Astrocyte of the spinal cord (primary cell): ENCODE measurements at regions not wholly inside any gene's neighbourhood (a gene's known extent, or its start where the extent isn't known, plus 50 kb on each side); places are given as distances from the start of the nearest gene placed in this dataset.

ENCODE experiments used
- DNase-seq: peaks from one replicate; pipeline ENCODE4 v3.0.0; 2011; ENCODE audit warnings: low read depth, low spot score
- H3K4me3 ChIP-seq: 2 replicates; pipeline ENCODE4 v1.5.1; 2011; ENCODE audit warnings: low read depth, mild to moderate bottlenecking, low read length, moderate library complexity
- in situ Hi-C: cut with HindIII; loops from 2 replicates; pipeline ENCODE4 v1.10.0; 2017; ENCODE audit warnings: low sequenced_read_pairs
- TF ChIP-seq, protein P1 (sequence below): IDR thresholded peaks from 2 replicates; pipeline ENCODE4 v1.5.1; 2012; ENCODE audit warnings: low read depth, mild to moderate bottlenecking, low read length, inconsistent platforms

GRCh38 chr14:99015833-99016232 lies 256.2 kb downstream of the BCL11B start:
- H3K4me3 ChIP-seq = no peak overlapping the region
- in situ Hi-C loops = no loop called here
- no peak for DNase-seq
- TF ChIP-seq, protein P1, sequence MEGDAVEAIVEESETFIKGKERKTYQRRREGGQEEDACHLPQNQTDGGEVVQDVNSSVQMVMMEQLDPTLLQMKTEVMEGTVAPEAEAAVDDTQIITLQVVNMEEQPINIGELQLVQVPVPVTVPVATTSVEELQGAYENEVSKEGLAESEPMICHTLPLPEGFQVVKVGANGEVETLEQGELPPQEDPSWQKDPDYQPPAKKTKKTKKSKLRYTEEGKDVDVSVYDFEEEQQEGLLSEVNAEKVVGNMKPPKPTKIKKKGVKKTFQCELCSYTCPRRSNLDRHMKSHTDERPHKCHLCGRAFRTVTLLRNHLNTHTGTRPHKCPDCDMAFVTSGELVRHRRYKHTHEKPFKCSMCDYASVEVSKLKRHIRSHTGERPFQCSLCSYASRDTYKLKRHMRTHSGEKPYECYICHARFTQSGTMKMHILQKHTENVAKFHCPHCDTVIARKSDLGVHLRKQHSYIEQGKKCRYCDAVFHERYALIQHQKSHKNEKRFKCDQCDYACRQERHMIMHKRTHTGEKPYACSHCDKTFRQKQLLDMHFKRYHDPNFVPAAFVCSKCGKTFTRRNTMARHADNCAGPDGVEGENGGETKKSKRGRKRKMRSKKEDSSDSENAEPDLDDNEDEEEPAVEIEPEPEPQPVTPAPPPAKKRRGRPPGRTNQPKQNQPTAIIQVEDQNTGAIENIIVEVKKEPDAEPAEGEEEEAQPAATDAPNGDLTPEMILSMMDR = no peak

GRCh38 chr14:99023371-99023770 lies 248.6 kb downstream of the BCL11B start:
- H3K4me3 ChIP-seq = no peak overlapping the region
- no peak for DNase-seq
- in situ Hi-C loops = no loop called here
- TF ChIP-seq, protein P1 = no peak

DNA sequence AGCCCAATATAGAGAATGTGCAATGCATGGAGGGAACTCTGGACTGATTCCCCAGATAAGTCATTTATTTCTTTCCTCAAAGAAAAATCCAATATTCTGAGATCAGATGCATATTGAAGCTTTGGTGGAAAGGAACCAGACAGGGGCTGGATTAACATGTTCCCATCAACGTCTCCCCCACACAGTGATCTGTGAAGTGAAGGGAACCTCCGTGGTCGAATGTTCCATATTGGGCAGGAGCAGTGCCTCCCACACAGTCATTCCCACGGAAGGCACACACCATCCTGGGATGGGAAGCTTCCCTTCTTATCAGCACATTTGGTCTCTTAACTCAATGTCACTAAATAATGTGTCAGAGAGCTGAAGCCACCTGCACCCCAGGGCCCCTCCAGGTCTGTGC lies 247.1 kb downstream of the BCL11B start:
- H3K4me3 ChIP-seq = no peak overlapping the region
- DNase-seq = no peak
- in situ Hi-C loops = no loop called here
- TF ChIP-seq, protein P1 = no peak

DNA sequence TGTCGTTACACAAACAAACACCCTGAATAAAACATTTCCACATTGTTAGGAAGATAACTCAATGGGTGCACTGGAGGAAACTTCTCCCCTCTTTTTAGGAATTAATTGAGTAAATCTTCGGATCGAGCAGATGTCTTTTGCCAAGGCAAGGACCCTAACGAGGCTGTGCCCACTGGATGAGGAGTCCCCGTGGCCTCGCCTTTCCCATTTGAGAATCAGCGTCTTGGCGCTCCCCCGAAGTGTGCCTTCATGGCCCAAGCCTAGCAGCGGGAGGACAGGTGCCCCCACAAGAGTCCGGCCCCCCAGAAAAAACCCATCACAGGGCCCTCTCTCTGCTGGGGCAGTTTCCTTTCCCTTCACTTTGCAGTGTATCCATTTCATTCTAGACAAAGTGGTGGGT lies 246.6 kb downstream of the BCL11B start:
- in situ Hi-C loops = no loop called here

DNA sequence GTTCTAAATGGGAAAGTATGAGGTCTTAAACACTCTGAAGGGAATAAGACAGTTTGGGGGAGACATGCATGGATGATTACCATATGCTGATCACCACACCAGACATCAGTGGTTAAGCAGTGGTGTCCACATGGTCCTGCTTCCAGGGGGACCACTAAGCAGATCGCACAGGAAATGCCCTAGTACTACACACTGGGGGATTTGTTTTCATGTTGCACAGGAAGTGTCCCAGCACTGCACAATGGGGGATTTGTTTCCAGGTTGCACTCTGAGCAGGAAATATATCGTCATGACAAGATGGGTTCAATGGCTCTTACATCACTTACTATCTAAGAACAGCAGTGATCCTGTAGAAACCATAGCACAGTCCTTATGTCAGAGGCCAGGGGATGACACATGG lies 245.5 kb downstream of the BCL11B start:
- in situ Hi-C loops = no loop called here
- no peak for DNase-seq
- no peak overlapping the region for H3K4me3 ChIP-seq
- TF ChIP-seq, protein P1 = no peak

More for the DNA sequence above, 246.6 kb downstream of the BCL11B start:
- TF ChIP-seq, protein P1 = no peak
- no peak overlapping the region for H3K4me3 ChIP-seq
- DNase-seq = no peak

- no peak overlapping the region for H3K4me3 ChIP-seq
- TF ChIP-seq, protein P1 = no peak
- no peak for DNase-seq
- in situ Hi-C loops = no loop called here
Measured at GRCh38 chr14:99028041-99028440, 244.0 kb downstream of the BCL11B start.

- no peak for DNase-seq
- H3K4me3 ChIP-seq = no peak overlapping the region
- TF ChIP-seq, protein P1 = no peak
- in situ Hi-C loops = no loop called here
Measured at GRCh38 chr14:99028521-99028920, 243.5 kb downstream of the BCL11B start.
